ENCODE measurements at regions not wholly inside any gene's neighbourhood (a gene's known extent, or its start where the extent isn't known, plus 50 kb on each side); places are given as distances from the start of the nearest gene placed in this dataset.
A peak's percentile ranks its signal among the peaks of the same experiment; 100 is the strongest.
"Not testable (repeated sequence)": the region's sequence is repeated elsewhere in the genome, so short reads cannot be mapped to it uniquely, and the experiment has no call there.

- DNase-seq, result not testable (repeated sequence)
Measured at GRCh38 chrX:140633105-140633504, 76.5 kb upstream of the LINC00632 start.

DNA sequence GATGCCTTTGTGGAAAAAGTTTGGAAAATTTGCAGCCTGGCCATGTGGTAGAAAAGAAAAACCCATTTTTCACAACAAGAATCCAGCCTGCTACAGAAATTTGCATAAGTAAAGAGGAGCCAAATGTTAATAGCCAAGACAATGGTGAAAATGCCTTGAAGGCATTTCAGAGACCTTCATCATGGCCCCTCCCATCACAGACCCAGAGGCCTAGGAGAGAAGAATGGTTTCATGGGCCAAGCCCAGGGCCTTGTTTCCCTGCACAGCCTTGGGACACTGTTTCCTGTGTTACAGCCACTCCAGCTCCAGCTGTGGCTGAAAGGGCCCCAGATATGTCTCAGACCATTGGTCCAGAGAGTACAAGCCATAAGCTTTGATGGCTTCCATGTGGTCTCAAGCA is 101.4 kb upstream of the LINC00632 start:
- no peak for DNase-seq

DNA sequence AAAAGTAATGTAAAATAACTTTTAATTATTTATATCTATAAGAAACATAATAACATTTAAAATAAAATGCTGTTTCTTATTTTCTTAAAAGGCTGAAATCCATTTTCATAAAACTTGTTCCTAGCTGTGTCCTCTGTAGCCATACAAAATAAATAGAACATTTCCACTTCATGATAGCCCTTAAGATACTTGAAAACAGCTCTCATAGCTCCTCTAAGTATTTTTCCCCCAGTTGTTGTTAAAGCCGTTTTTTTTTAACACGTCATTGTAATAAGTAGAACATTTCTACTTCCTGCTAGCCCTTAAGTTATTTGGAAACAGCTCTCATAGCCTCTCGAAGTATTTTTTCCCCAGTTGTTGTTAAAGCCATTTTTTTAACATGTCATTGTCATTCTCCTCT is 97.3 kb upstream of the SOX3 start:
- DNase-seq, result no peak

DNA sequence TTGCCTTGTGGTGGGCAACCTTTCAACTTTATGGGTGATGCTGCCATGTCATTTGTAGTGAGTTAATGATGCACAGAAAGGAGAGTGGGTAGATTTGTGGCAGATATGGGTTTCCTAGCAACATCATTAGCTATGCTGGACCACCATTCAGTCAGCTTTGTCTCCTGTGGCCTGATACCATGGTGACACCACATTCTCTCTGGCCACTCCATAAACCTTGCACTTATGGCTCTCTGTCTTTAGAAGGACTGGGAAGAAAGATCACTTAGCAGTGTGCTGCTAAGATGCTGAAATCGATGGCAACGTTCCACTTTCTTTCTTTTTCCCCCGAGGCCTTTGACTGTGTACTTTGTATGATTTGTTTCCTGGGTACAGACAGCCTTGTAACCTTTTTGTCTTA is 95.0 kb upstream of the SOX3 start:
- no peak for DNase-seq

GRCh38 chrX:140589657-140590056 is 84.8 kb upstream of the SOX3 start:
- DNase-seq, result no peak

DNA sequence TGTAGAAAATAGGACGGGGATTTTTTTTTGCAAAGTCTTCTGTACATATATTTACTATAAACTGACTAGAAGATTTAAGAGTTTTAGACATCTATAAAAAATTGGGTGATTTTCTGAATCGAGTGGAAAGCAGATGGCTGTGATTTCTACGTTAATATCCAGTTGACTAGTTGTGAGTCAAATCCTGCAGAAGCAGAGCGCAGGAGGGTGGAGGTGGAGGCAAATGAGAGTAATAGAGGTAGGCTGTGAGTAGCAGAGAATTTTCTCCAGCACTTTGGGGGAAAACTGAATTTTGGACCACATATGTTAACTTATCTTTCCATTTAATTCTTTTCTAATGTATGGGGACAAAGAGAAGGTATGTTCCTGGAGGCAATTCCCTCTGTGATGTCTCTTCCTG is 82.1 kb upstream of the SOX3 start:
- no peak for DNase-seq

DNA sequence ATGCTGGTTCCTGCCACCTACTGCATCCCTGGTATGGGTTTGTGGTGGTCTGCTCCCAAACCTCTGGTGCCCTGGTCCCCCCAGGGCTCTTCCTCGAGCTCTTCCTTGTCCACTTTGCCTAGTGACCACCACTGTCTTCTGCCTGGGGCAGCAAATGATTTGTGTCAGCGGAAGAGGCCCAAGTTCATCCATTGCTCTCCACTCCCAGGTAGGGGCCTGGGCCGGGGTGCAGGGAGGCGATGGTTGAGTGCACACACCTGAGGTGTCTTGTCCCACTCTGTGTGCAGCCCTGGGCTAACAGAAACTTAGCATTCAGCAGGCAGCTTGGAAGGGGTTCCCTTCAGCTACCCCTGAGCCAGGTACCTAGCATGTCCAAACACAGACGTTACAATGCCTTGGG is 75.6 kb upstream of the SOX3 start:
- no peak for DNase-seq

DNA sequence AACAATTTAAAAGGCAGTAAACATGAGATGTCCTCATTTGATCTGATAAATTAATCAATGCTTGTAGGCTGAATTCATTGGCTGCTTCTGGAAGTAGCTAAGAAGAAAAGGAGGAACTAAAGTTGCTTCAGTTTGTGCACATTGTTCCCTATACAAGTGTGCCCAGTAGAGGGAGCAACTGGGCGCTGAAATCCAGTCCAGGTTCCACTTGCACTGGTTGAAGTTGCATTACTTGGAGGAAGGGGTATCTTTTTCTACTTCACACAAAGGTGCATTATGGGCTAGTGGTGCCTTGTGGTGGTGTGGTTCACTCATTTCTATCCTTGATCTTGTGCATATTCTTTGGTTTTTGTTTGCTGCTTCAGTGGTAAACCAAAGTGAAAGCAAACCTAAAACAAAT is 67.9 kb upstream of the SOX3 start:
- peak; percentile 11 for DNase-seq

- no peak for DNase-seq
Measured at GRCh38 chrX:140563893-140564292, 59.0 kb upstream of the SOX3 start.
